ENCODE measurements at regions not wholly inside any gene's neighbourhood (a gene's known extent, or its start where the extent isn't known, plus 50 kb on each side); places are given as distances from the start of the nearest gene placed in this dataset.

DNA sequence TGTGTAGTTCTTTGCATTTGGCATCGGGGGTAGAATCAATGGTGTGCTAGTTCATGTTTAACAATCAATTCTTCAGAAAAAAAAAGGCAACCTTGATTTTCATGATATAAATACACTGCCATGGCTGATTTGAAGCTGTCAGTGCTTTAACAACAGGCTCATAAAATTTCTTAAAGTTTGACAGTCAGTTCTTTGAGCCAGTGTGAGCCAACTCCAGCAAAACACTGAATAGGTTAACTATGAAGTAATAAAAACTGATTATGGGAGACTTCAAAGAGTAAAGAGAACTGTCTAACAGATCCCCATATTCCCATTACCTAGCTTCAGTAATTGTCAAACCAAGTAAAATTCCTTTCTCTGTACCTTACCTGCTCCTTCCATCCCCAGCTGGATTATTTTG lies 241.7 kb upstream of the SUCLG2 start:
- no peak for TF ChIP-seq CTCF (IDR thresholded peaks at IDR 0.05; ENCODE audit: low read depth, low read length, poor library complexity, severe bottlenecking)
- no peak for TF ChIP-seq EZH2phosphoT487 (IDR thresholded peaks at IDR 0.05; ENCODE audit: borderline replicate concordance, low read length)
